ENCODE measurements at regions not wholly inside any gene's neighbourhood (a gene's known extent, or its start where the extent isn't known, plus 50 kb on each side); places are given as distances from the start of the nearest gene placed in this dataset.
"Not testable (repeated sequence)": the region's sequence is repeated elsewhere in the genome, so short reads cannot be mapped to it uniquely, and the experiment has no call there.

- DNase-seq (ENCODE audit: low read depth in 2 of 3, low spot score in 1 of 3) = no peak
Measured at GRCh38 chr5:118606940-118607339, 381.4 kb downstream of the DTWD2 start.

- no peak for DNase-seq (ENCODE audit: low read depth in 2 of 3, low spot score in 1 of 3)
Measured at GRCh38 chr5:118605761-118606160, 382.6 kb downstream of the DTWD2 start.

- no peak for DNase-seq (ENCODE audit: low read depth in 2 of 3, low spot score in 1 of 3)
Measured at GRCh38 chr5:118604106-118604505, 384.2 kb downstream of the DTWD2 start.

GRCh38 chr5:118603278-118603677 is 385.1 kb downstream of the DTWD2 start:
- DNase-seq (ENCODE audit: low read depth in 2 of 3, low spot score in 1 of 3) = no peak

DNA sequence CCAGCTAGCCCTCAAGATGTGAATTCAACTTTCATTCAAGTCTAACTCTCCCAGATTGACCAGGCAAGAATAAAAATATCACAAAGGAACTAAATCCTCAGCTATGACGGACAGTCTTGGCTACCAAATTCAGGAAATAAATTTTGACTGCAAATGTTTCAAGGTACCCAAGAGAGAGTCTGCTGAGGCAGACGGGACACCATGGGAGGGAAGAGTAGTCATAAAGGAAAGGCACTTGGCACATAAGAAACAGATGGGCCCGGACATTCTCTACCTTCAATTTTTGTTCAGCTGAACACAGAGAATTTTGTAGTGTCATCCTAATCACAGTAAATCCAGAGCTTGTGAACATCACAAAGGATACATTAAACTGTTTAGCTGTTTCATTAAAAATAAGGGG is 390.0 kb downstream of the DTWD2 start:
- no peak for DNase-seq (ENCODE audit: low read depth in 2 of 3, low spot score in 1 of 3)

GRCh38 chr5:118597543-118597942 is 390.8 kb downstream of the DTWD2 start:
- DNase-seq (ENCODE audit: low read depth in 2 of 3, low spot score in 1 of 3) = no peak

GRCh38 chr5:118596255-118596654 is 392.1 kb downstream of the DTWD2 start:
- no peak for DNase-seq (ENCODE audit: low read depth in 2 of 3, low spot score in 1 of 3)

- no peak for DNase-seq (ENCODE audit: low read depth in 2 of 3, low spot score in 1 of 3)
Measured at GRCh38 chr5:118593003-118593328, 395.4 kb downstream of the DTWD2 start.

DNA sequence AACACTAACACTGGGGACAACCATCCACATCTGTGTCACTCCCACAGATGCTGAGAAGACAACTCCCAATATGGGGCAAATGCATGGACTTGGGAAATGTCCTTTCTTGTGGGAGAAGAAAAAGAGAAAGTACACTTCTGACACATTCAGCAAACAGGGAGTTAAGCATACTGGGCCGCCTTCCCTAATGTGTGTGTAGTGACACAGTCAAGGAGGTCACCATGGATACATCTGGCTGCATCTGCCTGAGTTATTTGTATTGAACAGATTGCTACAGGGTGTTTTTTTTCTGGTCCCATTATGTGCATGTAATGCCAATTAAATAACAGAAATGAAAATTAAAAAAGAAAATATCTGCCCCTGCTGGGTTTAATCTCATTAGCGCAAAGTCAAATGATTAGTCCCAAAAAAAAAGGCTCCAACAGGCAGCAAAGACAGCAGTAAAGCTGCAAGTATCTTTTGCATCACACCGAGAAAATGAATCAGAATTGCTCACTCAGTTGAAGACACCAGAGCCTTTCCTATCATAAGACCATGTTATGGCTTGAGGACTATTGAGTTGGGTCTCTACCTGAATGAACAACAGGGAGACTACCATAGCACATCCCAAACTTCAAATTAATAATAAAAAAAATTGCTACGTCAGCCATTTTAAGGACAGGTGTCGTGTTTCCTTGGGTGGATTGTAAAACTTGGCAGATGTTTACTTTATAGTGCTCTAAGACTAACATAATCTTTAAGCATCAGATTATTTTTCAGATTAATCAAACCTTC is 395.9 kb downstream of the DTWD2 start:
- DNase-seq (ENCODE audit: low read depth in 2 of 3, low spot score in 1 of 3) = no peak

DNA sequence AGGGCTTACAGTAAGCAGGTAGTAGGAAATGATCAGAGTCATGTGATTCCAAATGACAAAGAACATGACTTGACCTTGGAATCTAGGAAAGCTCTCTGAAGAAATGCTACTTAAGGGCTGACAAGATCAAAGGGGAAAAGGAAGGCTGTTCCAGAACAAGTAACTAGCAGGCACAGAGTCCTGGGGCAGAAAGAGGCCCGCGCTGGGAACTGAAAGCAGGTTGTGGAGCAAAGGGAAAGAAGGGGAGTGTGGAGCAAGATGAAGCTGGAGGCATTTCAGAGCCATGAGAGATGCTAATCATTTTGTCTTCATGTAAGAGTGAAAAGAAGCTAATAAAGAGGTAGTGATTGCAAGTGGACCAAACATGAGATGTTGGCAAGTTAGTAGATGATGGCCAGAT is 397.5 kb downstream of the DTWD2 start:
- DNase-seq (ENCODE audit: low read depth in 2 of 3, low spot score in 1 of 3) = no peak

DNA sequence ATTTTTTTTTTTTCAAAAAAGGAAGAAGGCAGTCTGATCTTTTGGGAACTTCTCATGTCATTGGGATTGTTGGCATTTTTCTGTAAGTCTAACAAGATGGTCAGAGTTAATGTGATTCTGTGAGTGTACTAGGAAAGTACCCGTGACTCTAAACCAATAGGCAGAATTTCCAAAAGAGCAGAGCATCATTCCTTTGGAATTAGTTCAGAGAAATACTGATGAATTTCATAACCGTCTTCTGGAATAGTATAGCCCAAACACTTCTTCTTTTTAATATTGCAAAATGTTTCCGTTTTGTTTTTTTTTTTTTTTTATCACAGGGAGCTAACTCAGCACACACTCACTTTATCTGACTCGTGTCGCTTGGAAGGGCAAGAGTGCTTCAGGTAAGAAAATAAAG is 407.4 kb downstream of the DTWD2 start:
- no peak for DNase-seq (ENCODE audit: low read depth in 2 of 3, low spot score in 1 of 3)

DNA sequence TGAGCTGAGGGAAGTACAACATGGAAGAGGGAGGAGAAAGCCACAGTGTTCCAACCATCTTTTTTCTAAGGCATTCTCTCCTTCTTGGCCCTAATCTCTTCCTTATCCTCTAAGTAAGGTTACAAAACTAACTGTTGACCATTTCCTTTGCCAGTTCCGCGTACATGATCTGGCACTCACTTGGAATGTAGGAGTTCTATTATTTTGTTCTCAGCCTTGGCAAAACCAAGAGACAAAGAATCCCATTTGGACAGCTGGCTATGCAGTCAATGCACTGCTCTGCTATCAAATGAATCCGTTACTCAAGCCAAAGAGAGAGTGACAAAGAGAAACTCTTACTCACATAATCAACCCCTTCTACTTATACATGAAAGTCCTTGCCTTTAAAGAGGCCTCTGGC is 410.3 kb downstream of the DTWD2 start:
- no peak for DNase-seq (ENCODE audit: low read depth in 2 of 3, low spot score in 1 of 3)

DNA sequence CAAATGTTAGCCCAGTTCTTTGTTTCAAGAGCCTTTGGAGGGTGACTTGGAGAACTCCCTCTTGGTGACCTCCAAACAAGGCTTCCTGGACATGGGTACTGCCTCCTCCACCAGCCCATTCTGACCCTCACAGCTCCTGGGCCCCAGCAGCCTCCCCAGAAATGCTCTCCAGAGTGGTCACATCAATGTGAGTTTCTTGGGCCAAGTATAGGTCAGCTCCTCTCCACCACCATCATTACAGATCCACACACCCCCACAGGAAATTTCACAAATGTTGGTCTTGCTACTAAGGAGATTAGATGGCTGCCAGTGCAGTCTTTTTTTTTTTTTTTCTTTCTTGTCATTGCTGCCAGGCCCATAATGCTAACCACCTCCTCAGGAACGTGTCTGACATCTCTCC is 410.7 kb downstream of the DTWD2 start:
- DNase-seq (ENCODE audit: low read depth in 2 of 3, low spot score in 1 of 3) = no peak

DNA sequence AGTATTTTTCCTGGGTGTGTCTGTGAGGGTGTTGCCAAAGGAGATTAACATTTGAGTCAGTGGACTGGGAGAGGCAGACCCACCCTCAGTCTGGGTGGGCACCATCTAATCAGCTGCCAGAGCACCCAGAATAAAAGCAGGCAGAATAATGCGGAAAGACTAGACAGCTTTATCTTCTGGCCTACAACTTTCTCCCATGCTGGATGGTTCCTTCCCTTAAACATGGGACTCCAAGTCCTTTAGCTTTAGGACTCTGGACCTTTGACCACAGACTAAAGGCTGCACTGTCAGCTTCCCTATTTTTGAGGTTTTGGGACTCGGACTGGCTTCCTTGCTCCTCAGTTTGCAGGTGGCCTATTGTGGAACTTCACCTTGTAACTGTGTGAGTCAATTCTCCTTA is 418.1 kb downstream of the DTWD2 start:
- not testable (repeated sequence) for DNase-seq (ENCODE audit: low read depth in 2 of 3, low spot score in 1 of 3)

DNA sequence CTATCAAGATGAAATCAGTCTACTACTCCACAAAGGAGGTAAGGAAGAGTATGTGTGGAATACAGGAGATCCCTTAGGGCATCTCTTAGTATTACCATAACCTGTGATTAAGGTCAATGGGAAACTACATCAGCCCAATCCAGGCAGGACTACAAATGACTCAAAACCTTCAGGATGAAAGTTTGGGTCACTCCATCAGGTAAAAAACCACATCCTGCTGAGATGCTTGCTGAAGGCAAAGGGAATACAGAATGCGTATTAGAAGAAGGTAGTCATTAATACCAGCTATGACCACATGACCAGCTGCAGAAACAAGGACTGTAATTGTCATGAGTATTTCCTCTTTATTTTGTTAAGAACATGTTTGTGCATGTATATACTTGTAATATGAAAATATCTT is 418.8 kb downstream of the DTWD2 start:
- DNase-seq (ENCODE audit: low read depth in 2 of 3, low spot score in 1 of 3) = not testable (repeated sequence)

DNA sequence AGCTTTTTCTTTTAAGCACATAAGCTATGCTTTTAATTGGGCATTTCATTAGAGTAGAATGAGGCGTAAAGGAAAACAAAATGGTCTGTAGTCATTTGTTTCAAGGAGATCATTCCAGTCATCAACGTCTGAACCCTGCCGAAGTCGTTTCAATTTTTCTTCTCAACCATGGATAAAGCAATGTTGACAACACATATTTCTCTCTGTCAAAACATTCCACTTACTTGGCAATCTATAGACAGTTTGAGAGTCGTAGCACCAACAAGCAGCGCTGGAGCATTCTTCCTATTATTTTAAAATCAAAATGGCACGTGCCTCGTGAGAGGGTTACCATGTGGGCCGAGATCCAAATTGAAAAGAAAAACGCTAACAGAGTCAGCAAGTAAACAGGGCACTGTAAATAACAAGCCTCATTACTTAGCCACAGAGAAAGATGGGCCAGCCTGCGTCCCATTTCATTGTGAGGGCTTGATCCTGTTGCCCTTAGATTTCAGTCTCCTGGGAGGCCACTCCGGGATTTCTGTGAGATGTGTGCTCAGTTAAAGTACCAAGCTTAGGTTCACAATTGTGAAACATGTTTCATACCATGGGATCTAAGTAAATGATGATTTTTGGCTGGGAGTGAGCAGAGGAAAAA is 422.9 kb downstream of the DTWD2 start:
- DNase-seq (ENCODE audit: low read depth in 2 of 3, low spot score in 1 of 3) = no peak

DNA sequence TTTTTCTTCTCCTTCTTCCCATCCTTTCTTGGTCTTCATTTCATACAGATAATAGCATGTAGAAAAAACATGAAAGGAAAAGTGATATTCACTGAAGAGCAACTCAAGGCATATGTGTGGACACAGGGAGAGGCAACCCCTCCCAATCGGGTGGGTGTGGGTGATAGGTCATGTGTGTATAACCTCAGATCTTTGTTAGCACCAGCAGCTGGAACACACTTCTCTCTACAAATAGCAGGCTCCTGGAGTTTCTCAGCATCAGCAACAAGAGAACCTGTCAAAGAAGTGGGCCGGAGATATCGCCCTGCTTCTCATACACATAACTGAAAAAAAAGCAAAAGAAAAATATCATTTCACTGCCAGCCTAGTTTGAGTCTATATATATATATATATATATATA is 426.4 kb downstream of the DTWD2 start:
- no peak for DNase-seq (ENCODE audit: low read depth in 2 of 3, low spot score in 1 of 3)

- DNase-seq (ENCODE audit: low read depth in 2 of 3, low spot score in 1 of 3) = no peak
Measured at GRCh38 chr5:118561235-118561634, 427.1 kb downstream of the DTWD2 start.

- no peak for DNase-seq (ENCODE audit: low read depth in 2 of 3, low spot score in 1 of 3)
Measured at GRCh38 chr5:118558871-118559270, 429.5 kb downstream of the DTWD2 start.

- DNase-seq (ENCODE audit: low read depth in 2 of 3, low spot score in 1 of 3) = no peak
Measured at GRCh38 chr5:118557251-118557661, 431.1 kb downstream of the DTWD2 start.

DNA sequence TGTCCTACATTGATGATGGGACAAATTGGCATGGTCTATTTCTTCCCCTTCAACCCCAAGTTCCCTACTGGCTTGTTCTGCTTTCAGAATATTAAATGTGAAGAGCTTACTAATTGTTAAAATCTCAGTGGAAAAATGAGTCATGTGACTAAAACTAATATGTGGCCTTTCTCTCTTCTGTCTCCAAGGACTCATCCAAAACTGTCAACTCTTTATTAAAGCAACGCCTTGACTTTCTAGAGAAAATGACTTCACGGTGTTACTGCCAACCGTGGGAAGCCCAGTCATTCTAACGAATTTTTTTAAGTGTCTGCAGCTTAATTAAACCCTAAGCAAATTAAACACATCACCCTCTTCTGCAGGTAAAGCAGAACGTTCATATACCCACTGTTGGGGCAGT is 431.6 kb downstream of the DTWD2 start:
- DNase-seq (ENCODE audit: low read depth in 2 of 3, low spot score in 1 of 3) = no peak

DNA sequence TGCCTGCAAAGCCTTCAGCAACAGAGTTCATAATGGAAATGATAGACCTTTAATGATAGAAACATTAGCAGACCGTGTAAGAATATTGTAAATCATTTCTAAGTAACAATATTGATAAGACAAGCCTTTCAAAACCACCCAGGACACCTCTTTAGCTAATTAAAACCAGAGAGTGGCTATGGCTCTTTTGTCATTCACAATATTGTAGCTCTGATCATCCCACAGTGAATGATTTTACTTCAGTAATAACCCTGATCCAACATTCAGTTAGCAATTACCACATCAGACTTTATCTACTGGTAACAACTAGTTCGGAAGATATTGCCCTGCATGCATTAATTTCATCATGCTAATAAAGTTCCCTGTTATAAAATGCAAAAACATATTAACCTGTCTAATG is 432.6 kb downstream of the DTWD2 start:
- DNase-seq (ENCODE audit: low read depth in 2 of 3, low spot score in 1 of 3) = no peak

- no peak for DNase-seq (ENCODE audit: low read depth in 2 of 3, low spot score in 1 of 3)
Measured at GRCh38 chr5:118554981-118555380, 433.4 kb downstream of the DTWD2 start.

All from stimulated activated CD4-positive, alpha-beta T cell treated with anti-CD3 and anti-CD28 coated beads, Interleukin-12 subunit alpha, Interleukin-12 subunit beta, amount 100 ng/mL, for 48 hours (primary cell).